ENCODE measurements at regions not wholly inside any gene's neighbourhood (a gene's known extent, or its start where the extent isn't known, plus 50 kb on each side); places are given as distances from the start of the nearest gene placed in this dataset.

DNA sequence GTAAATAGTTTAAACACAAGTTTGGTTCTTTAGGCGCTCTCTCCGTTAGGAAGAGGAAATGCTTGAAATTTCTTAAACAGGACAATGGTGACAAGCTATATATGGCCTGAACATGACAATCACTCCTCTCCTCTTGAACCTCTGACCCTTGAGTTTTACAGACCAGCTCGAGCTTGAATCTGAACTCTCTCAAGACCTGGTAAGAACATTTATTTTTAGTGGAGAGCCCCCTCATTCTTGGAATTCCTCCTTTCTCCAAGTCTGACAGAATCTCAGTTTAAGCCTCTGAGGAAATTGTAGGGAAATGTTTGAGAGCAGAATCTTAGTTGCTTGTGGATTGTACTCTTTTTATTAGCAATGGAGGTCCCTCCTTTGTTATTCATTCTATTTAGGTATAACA lies 1293.6 kb upstream of the ZEB2 start:
- no peaks in the 10 kb centered on the region for H3K9me3 ChIP-seq (ENCODE audit: control insufficient read depth in 1 of 2, insufficient read depth in 1 of 2, low read length in 2 of 2)
- Mint-ChIP-seq H3K4me3 (no peak overlapping the region), H3K27me3 (no peaks in the 10 kb centered on the region), H3K4me1 (ENCODE audit: low read depth) (no peaks in the 10 kb centered on the region), H3K36me3 (ENCODE audit: low read depth) (no peaks in the 10 kb centered on the region), H3K27ac (no peak overlapping the region), H3K9me3 (peaks cover 3% of the 10 kb centered on the region)
- DNase-seq (no peak), ATAC-seq (ENCODE audit: poor library complexity) (no peak)
- TF ChIP-seq, protein P1, sequence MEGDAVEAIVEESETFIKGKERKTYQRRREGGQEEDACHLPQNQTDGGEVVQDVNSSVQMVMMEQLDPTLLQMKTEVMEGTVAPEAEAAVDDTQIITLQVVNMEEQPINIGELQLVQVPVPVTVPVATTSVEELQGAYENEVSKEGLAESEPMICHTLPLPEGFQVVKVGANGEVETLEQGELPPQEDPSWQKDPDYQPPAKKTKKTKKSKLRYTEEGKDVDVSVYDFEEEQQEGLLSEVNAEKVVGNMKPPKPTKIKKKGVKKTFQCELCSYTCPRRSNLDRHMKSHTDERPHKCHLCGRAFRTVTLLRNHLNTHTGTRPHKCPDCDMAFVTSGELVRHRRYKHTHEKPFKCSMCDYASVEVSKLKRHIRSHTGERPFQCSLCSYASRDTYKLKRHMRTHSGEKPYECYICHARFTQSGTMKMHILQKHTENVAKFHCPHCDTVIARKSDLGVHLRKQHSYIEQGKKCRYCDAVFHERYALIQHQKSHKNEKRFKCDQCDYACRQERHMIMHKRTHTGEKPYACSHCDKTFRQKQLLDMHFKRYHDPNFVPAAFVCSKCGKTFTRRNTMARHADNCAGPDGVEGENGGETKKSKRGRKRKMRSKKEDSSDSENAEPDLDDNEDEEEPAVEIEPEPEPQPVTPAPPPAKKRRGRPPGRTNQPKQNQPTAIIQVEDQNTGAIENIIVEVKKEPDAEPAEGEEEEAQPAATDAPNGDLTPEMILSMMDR (IDR thresholded peaks at IDR 0.05) = no peak
- ChIA-PET POLR2A (no interaction called here), CTCF (no interaction called here)
- intact Hi-C loops (cut with DNase I, micrococcal nuclease) = no loop called here
- no peak overlapping the region for H3K27ac ChIP-seq (ENCODE audit: low read depth in 1 of 2, low read length in 2 of 2)
- H3K27me3 ChIP-seq (ENCODE audit: control insufficient read depth in 1 of 2, insufficient read depth in 2 of 2, low read length in 2 of 2) = no peaks in the 10 kb centered on the region
- H3K36me3 ChIP-seq (ENCODE audit: insufficient read depth, low read length) = no peaks in the 10 kb centered on the region
- H3K4me1 ChIP-seq (ENCODE audit: insufficient read depth, low read length) = no peaks in the 10 kb centered on the region
- no peak overlapping the region for H3K4me3 ChIP-seq (ENCODE audit: low read length)

DNA sequence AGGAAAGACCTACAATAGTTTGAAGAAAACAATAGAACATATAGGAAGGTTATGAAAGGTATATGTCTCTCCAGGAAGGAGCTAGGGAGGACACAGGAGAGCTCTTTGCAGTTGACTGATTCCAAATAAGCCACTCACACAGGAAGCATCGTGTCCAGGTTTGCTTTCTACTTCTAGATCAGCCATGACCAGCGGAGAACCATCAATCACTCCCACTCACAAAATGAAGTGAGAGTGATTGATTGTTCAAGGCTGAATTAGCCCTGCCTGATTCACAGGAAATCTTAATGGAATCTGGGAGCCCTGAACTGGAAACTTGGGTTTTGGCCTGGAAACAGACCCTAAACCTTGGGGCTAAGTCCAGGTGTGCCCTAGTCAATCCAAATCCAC lies 1292.2 kb upstream of the ZEB2 start:
- H3K9me3 Mint-ChIP-seq = peaks cover 3% of the 10 kb centered on the region
- TF ChIP-seq, protein P1 (IDR thresholded peaks at IDR 0.05) = no peak
- H3K9me3 ChIP-seq (ENCODE audit: control insufficient read depth in 1 of 2, insufficient read depth in 1 of 2, low read length in 2 of 2) = no peaks in the 10 kb centered on the region
- ATAC-seq (ENCODE audit: poor library complexity) = no peak
- H3K36me3 Mint-ChIP-seq (ENCODE audit: low read depth) = no peaks in the 10 kb centered on the region
- no peaks in the 10 kb centered on the region for H3K27me3 ChIP-seq (ENCODE audit: control insufficient read depth in 1 of 2, insufficient read depth in 2 of 2, low read length in 2 of 2)
- no peak overlapping the region for H3K27ac Mint-ChIP-seq
- no peak overlapping the region for H3K4me3 Mint-ChIP-seq
- H3K27me3 Mint-ChIP-seq = no peaks in the 10 kb centered on the region
- H3K4me1 ChIP-seq (ENCODE audit: insufficient read depth, low read length) = no peaks in the 10 kb centered on the region
- ChIA-PET POLR2A (no interaction called here), CTCF (no interaction called here)
- intact Hi-C loops (cut with DNase I, micrococcal nuclease) = no loop called here
- no peak for DNase-seq
- no peak overlapping the region for H3K4me3 ChIP-seq (ENCODE audit: low read length)
- no peaks in the 10 kb centered on the region for H3K4me1 Mint-ChIP-seq (ENCODE audit: low read depth)
- H3K36me3 ChIP-seq (ENCODE audit: insufficient read depth, low read length) = no peaks in the 10 kb centered on the region
- H3K27ac ChIP-seq (ENCODE audit: low read depth in 1 of 2, low read length in 2 of 2) = no peak overlapping the region

DNA sequence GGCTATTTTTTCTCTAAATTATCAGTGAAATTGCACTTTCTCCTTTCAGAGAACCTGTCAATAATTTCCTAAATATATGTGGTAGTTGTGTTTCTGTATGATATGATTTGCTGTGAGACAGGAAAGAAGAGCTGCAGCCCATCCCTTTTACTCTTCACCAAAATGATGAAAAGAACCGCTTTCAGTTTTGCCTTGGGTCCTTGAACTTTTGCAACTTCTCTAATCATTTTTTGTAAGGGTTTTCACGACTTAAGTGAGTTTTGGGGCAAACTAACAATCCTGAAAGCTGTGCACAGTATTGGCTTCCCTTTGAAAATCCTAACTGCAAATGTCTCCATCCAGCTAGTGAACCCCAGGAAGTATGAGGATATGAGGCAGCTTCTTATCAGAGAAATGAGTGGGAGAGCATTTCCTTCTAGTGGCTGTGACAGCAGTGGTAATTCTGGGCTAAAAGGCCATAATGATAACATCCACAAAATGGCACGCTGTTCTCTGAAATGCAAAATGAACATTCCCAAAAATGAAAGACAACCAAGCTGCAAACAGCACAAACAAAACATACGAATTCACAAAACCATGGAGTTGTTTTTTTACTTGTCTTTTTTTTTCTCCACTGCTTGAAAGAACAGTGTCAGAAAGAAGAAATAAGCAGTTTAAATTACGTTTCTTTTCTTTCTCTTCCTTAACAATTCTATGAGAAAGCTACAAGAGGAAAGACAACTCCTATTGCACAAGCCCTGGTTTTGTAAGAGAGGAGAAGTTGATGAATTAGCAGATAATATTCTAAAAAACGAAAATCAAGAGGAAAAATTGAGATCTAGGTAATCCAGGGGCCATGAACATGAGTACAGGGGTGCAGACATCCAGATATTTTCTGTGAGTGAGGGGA lies 1291.6 kb upstream of the ZEB2 start:
- Histone ChIP-seq H3K27me3 (ENCODE audit: control insufficient read depth in 1 of 2, insufficient read depth in 2 of 2, low read length in 2 of 2) (no peaks in the 10 kb centered on the region), H3K4me1 (ENCODE audit: insufficient read depth, low read length) (no peaks in the 10 kb centered on the region), H3K36me3 (ENCODE audit: insufficient read depth, low read length) (no peaks in the 10 kb centered on the region), H3K9me3 (ENCODE audit: control insufficient read depth in 1 of 2, insufficient read depth in 1 of 2, low read length in 2 of 2) (no peaks in the 10 kb centered on the region), H3K27ac (ENCODE audit: low read depth in 1 of 2, low read length in 2 of 2) (no peak overlapping the region), H3K4me3 (ENCODE audit: low read length) (no peak overlapping the region)
- Mint-ChIP-seq H3K27me3 (no peaks in the 10 kb centered on the region), H3K27ac (no peak overlapping the region), H3K36me3 (ENCODE audit: low read depth) (no peaks in the 10 kb centered on the region), H3K9me3 (peaks cover 3% of the 10 kb centered on the region), H3K4me3 (no peak overlapping the region), H3K4me1 (ENCODE audit: low read depth) (no peaks in the 10 kb centered on the region)
- DNase-seq (no peak), ATAC-seq (ENCODE audit: poor library complexity) (no peak)
- POLR2A ChIA-PET = no interaction called here
- CTCF ChIA-PET = no interaction called here
- TF ChIP-seq, protein P1 (IDR thresholded peaks at IDR 0.05) = no peak
- intact Hi-C loops (cut with DNase I, micrococcal nuclease) = no loop called here
